HG02588 (cell line): ENCODE measurements at regions not wholly inside any gene's neighbourhood (a gene's known extent, or its start where the extent isn't known, plus 50 kb on each side); places are given as distances from the start of the nearest gene placed in this dataset.

Experiments
- ATAC-seq: cut with Tn5 transposase; IDR thresholded peaks from one replicate; pipeline ENCODE4 v1.9.1; 2021; ENCODE audit warnings: mild to moderate bottlenecking, moderate library complexity; ENCODE audit not compliant: unreplicated experiment

GRCh38 chr5:117204926-117205869 lies 630.6 kb upstream of the SEMA6A start:
- no peak for ATAC-seq

GRCh38 chr5:117204404-117204803 lies 629.8 kb upstream of the SEMA6A start:
- no peak for ATAC-seq

GRCh38 chr5:117203584-117203983 lies 629.0 kb upstream of the SEMA6A start:
- no peak for ATAC-seq

- ATAC-seq: no peak
Measured at GRCh38 chr5:117201001-117201400, 626.4 kb upstream of the SEMA6A start.

- no peak for ATAC-seq
Measured at GRCh38 chr5:117195076-117195475, 620.5 kb upstream of the SEMA6A start.

GRCh38 chr5:117191251-117191650 lies 616.6 kb upstream of the SEMA6A start:
- no peak for ATAC-seq

GRCh38 chr5:117189784-117190183 lies 615.2 kb upstream of the SEMA6A start:
- no peak for ATAC-seq

GRCh38 chr5:117188211-117188610 lies 613.6 kb upstream of the SEMA6A start:
- no peak for ATAC-seq

GRCh38 chr5:117186751-117187150 lies 612.1 kb upstream of the SEMA6A start:
- no peak for ATAC-seq

- no peak for ATAC-seq
Measured at GRCh38 chr5:117183326-117183725, 608.7 kb upstream of the SEMA6A start.

GRCh38 chr5:117182104-117182503 lies 607.5 kb upstream of the SEMA6A start:
- no peak for ATAC-seq

GRCh38 chr5:117177302-117177701 lies 602.7 kb upstream of the SEMA6A start:
- ATAC-seq: no peak

GRCh38 chr5:117165068-117165467 lies 590.4 kb upstream of the SEMA6A start:
- no peak for ATAC-seq

GRCh38 chr5:117161718-117162335 lies 587.2 kb upstream of the SEMA6A start:
- ATAC-seq: no peak

GRCh38 chr5:117160391-117160790 lies 585.8 kb upstream of the SEMA6A start:
- no peak for ATAC-seq

- ATAC-seq: no peak
Measured at GRCh38 chr5:117149312-117149711, 574.7 kb upstream of the SEMA6A start.

- no peak for ATAC-seq
Measured at GRCh38 chr5:117144086-117144485, 569.5 kb upstream of the SEMA6A start.

- ATAC-seq: no peak
Measured at GRCh38 chr5:117143406-117143805, 568.8 kb upstream of the SEMA6A start.

- ATAC-seq: no peak
Measured at GRCh38 chr5:117138523-117138922, 563.9 kb upstream of the SEMA6A start.

GRCh38 chr5:117135851-117136250 lies 561.2 kb upstream of the SEMA6A start:
- ATAC-seq: no peak

GRCh38 chr5:117133198-117133597 lies 558.6 kb upstream of the SEMA6A start:
- ATAC-seq: no peak

- no peak for ATAC-seq
Measured at GRCh38 chr5:117131876-117132275, 557.3 kb upstream of the SEMA6A start.
